ENCODE measurements at regions not wholly inside any gene's neighbourhood (a gene's known extent, or its start where the extent isn't known, plus 50 kb on each side); places are given as distances from the start of the nearest gene placed in this dataset.
A peak's percentile ranks its signal among the peaks of the same experiment; 100 is the strongest.

DNA sequence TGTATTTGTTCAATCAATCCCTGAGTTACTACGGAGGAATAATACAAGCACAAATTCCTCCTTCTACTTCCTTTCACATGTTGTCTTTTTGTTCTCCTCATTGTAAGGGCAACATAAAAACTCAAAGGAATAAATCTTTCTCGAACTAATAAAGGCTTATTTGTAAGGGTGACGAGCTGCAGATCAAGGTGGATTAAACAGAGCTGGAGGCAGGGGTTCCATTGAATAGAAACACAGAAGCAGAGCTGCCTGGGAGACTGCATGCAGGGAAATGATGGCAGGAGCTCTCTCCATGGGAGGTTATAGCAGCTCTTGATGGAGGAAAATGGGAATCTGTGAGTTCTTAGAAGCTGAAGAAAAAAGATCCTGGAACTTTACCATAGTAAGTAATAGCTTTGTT lies 160.2 kb downstream of the CYYR1 start:
- DNase-seq: no peak

DNA sequence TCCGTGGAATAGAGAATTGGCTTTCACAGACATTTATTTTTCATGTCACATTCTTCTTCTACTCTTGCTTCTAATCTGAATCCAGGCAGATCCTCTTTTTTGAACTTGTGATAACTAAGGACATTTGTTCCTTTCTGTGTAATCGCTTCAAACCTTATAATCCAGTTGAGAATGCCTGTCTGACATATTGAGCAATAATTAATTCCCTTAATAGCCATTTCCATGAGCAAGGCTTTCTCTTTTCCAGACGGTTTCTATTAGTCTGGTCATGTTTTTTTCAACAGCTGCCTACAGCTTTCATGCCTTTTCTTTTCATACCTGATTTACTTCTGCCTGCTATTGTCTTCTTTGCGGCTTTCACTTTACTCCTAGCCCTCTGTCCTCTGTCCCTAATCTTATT lies 163.4 kb downstream of the CYYR1 start:
- DNase-seq: no peak

DNA sequence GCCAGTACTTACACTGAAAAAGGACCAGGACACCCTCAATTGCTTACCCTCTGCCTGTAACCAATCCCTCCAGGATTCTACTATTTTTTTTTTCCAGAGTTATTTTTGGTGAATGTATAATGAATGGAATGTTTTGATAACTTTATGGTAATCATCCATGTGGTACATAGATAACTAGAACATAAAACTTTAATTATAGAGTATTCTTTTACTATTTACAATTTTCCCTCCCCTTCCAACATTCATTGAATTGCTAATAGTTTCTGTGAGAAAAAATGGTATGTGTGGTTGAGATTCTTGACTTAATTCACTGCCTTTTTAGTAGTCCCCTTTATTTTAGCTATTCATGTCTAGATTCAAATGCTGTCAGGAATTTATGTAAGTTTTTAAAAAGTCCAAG lies 164.6 kb downstream of the CYYR1 start:
- DNase-seq: no peak

DNA sequence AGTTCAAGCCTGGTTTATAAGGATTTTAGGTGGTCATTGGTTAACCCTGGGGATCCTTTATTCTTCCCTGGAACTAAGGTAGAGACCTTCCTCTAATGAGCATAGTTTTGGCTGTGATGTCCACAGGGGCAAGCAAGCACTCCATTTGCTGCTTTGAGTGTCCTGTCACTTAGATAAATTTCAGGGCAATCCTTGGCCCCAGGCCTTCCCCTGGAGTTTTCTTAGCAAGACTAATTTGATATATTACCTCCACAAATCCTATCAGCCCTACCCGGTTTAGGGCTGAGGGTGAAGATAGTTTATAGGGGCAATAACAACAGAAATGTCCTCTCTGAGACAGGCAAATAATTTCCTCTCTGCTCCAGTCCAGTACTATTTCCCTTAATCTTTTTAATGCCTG lies 166.6 kb downstream of the CYYR1 start:
- no peak for DNase-seq

DNA sequence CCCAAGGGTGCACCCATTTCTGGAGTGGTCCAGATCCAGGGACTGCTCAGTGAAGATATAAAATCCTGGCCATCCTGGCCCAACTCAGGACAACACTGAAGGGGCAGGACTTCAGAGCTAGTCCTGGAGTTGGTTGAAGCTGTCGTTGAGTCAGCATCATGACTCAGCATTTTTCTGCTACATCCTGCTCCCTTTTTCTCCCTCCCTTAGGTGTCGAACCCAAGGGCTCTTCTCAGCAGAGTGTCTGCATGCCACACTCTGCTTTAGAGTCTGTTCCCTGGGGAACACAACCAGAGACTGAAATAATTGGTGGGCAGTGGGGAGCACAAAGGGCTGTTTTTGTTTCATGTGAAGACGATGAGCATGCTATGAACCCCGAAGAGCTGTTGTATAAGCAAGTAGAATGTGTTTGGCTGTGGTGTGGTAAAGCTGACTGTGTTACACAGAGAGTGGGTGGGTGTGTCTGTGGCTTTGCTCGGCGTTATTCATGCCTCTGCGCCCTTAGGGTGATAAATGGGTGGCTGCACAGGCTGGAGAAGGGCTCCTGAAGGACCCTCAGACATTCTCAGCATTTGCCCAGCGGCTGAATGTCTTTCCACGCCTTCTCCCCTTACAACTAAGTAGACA lies 167.2 kb downstream of the CYYR1 start:
- DNase-seq: peak; percentile 8

DNA sequence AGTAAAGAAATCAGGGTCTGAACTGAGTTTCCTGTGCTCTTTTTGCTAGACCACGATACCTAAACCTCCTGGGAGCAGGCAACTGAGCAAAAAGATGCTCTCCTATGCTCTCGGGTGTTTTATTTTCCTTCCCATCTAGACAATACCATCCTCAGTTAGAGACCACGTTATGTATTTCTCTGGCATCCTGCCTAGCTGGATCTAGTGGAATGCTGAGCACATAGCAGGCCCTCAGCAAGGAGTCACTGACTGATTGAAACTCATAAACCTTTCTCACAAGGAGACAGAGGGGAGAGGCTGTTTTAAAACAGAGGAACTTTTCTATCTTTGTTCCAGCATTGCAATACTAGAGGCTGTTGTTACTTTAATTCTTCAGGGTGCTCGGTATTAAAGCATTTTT lies 168.0 kb downstream of the CYYR1 start:
- no peak for DNase-seq

DNA sequence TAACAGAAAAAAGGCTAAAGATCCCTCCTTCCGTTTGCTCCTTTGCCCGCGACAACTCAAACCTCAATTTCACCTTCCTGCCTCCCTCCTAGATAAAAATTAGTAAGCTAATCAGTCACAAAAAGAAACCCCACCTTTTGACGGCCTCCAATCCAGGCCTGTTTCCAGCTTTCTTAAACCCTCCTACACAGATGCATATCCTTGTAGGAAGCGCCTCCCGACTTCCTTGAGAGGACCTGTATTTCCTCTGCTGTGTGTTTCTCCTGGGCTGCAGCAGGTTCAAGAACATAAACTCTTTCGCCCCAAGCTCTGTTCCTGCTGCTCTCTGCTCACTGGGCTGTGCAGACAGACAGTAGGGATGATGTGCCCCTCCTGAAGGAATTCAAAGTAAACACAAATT lies 168.8 kb downstream of the CYYR1 start:
- no peak for DNase-seq

DNA sequence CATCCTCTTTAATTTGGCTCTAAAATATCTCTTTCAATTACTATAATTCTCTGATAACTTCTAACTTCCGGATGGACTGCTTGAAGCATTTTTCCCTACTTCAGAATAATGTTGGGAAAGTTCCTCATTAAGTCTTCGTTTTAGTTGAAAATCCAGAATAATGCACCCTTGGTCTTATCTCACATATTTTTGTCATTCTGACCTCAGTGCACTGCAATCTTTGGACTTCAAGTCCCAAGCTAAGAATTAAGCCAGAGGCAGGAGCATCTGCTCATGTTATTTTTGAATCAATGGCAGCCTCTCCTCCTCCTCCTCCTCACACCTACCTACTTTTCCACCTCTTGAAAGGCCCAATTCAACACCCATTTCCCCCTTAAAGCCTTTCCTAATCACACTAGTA lies 169.8 kb downstream of the CYYR1 start:
- DNase-seq: no peak

DNA sequence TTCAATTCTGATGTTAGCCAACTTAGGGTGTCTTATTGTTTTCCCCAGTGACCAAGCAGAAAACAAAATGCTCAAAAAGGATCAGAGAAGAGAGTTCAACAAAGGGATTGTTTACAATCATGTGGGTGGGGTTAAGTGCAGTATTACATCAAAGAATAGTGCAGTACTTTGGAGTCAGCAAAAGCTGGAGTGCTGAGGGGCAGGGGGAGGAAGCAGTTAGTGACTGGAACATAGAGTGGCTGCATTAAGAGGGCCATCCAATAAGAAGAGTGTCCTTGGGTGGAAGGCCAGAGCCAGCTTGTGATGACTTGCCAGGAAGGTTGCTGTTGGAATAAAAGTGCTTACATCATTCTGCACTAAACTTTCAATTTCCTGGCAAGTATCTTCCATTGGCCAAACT lies 175.5 kb downstream of the CYYR1 start:
- no peak for DNase-seq

DNA sequence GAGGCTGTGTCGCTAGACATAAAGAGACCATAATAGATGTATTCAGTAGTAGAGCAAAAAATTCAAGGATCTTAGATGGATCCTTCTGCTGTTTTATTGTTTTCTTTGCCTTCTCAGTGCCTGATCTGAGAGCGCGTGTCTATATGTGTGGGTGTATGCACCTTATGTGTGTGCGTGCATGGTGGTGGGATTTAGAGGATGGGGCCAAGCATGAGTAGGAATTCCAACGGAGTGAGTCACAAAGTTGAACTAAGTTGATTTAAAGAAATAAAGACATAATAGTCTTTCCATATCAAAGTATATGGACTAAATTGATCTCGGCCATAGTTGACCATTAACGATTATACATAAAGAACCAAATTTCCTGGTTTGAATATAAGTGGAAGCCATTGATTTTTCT lies 178.7 kb downstream of the CYYR1 start:
- DNase-seq: no peak

DNA sequence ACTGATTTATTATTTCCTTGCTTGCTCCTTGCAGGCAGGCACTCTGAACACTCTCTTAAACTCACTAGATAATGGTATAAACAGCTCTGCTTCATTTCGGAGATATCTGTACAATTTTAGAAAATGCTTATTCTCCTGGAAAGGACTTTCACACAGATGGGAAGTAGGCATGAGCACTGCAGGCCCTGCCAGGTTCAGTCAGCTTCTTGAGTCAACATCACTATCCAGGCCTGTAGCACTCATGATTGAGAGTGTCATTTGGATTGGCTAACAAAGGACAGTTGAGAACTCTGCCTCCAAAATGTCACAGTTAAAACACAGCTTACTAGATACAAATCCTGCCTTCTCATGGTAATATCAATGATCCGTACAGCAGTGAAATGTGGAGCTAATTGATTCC lies 181.9 kb downstream of the CYYR1 start:
- DNase-seq: no peak

DNA sequence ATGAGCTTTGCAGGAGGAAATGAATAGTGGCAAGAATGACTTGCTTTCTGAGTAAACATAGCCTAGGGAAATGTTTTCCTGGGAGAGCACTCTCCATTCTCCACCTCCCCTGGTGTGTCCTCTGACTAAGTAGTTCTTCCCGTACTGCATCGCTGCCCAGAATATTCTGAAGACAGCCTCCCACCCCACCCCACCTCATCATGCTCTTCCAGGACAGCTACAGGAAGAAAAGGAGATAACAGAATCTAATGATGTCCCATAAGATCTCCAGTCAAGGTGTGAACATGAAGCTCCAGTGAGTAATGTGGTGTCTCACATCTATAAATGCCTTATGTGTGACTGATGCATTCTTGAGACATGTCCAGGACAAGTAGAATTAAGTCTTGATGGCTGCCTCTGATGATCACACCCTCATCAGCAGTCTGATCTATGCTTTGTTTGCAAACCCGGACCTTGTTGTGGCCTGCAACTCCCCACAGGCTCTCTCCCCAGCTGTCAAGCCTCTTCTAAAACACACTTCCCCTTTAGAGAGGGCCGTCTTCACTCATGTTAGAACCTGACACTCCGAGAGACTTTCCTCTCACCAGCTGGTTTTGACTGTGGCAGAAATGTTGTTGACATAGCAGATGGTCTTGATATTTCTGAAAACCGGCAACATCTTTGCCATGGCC lies 183.0 kb downstream of the CYYR1 start:
- no peak for DNase-seq

DNA sequence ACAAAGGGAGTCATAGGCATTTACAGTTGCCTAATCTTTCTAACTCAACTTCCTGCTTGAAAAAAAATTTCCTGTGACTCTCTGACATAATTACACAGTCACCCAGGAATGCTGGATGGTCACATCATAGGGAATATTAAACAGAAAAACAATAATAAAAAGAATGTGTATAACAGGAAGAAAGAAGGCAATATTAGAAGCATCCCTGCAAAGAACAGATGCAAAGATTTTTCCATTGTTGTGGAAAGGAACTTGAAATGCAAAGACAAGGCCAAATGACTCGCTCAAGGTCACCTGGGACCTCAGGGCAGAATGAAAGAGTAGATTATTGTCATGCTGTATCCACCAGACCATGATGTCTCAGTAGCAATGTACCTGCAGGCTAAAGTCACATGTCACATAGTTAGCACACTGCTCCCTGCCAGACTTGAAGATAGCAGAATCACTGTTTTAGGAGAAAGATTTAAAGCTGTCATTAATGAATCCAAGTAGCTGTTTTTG lies 184.3 kb downstream of the CYYR1 start:
- no peak for DNase-seq

DNA sequence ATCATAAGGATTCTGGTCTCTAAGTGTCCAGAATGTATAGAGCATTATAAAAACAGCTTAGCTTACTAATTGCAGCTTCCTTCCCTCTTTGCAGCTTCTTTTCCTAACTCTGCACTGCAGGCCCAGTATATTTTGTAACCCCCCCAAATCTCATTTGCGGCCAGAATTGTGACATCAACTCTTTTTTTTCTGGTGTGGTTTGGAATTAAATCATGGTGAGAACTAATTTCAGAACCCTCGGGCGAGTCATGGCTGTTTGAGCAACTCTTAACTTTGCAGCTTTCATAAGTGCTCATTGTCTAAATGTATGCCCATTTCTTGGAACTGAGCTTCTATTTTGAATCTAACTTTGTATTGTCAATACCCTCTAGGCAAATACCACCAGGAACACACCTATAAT lies 187.4 kb downstream of the CYYR1 start:
- DNase-seq: no peak

DNA sequence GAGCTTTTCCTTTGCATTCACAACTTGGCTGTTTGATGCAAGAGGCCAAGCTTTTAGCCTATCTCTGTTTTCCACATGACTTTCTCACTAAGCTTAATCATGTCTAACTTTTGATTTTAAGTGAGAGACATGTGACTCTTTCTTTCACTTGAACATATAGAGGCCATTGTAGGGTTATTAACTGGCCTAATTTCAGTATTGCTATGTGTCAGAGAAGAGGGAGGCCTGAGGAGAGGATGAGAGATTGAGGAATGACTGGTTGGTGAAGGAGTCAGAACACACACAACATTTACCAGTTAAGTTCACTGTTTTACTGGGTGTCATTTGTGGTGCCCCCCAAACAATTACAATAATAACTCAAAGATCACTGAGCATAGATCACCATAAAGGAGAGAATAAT lies 193.5 kb downstream of the CYYR1 start:
- DNase-seq: no peak

DNA sequence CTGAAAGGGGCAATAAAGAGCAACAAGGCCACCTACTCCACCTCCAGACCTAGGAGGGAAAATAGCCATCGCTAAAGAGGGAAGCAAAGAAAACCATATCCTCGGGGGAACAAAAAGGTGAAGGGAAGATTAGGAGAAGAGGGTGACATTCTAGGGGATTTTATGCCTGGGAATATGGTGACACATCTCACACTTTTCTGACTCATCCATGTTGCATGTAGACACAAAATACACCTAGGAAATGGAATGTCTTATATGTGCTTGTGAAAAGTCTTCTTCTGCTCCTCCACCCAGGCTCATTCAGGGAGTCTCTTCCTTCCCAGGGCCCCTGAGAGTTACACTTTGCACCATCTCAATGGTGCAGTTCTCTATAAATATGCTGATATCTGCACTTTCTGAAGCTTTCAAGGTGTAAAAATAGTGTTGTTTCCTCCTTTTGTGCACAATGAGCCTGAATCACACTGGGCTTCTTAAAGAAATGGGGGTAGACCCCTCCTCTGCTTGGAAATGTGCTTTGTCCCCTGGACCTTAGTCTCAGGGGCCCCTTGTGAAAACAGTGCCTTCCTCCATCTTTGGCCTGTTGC lies 195.9 kb downstream of the CYYR1 start:
- no peak for DNase-seq

DNA sequence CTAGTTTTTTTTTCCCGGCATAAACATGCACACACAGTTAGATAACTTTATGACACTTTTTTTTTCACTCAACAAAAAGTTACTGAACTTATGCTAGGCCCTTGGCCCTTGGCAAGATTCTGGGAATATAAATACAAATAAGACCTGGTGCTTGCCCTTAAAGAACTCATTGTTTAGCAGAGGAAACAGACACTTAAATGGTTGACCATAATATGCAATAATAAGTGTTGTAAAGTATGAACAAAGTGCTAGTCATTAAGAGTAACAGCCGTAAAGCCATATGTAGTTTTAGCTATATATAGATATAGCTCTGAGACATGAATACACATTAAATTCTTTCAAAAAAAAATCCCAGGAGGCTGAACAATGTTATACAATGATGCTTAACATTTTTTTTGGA lies 198.3 kb downstream of the CYYR1 start:
- DNase-seq: no peak

DNA sequence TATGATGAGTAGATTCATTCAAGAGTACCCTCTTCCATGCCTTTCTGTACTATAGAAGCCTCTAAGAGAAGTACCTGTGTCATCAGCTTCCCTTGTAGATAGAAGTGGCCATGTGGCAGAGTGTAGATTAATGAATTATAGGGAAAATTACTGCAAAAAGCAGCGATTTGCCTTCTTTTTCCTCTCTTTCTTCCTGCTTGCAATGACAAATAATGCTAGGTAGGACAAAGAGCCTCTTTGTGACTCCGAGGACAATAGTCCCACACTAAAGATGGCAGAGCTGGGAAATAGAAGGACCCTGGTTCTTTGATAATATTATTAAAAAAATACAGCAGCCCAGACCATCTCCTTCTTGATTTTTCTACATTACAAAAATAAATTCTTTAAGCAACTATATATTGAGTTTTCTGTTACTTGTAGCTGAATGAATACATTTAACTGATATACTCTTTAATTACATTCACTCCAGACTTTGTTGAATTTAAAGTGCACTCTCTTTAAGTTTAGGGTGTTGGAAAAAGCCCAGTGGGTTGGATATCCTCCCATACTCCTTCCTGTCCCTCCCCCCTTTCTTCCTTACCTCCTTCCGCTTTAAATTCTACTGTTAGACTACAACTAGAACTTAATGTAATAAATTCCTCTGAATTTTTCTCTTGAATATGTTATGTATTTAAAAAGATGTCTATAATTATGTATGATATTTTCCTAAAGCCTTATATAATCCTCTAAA lies 198.2 kb upstream of the APP start:
- no peak for DNase-seq

DNA sequence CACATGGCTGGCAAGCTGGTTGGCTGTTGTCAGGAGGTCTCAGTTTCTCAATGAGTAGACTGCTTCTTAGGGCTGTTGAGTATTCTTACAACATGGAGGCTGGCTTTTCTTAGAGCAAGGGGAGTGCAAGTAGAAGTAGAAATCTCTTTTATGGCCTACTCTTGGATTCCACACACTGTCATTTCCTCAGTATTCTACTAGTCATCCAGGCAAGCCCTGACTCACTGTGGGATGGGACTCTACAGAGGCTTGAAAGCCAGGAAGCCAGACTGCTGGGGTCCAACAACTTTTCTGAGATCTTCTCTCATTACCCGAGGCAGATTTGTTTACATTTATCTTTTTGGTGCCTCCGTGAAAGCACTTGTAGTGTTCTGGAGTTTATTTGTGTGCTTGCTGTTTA lies 196.2 kb upstream of the APP start:
- no peak for DNase-seq

DNA sequence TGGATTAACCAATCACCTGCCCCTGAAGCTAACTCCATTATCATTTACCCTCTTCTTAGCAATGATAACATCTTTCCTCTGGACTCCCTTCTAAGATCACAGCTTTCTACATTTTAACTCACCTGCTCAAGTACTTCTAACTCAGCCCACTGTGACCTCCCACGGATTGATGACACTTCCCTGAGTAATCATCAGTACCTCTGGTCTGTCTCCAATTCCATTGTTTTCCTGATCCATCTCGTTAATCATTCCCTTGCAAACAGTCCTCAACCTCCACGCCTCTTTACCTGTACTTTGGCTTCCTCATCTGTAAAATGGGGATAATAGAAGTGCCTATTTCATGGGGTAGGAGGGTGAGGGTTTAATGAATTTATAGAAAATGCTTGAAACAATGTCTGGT lies 195.3 kb upstream of the APP start:
- no peak for DNase-seq

DNA sequence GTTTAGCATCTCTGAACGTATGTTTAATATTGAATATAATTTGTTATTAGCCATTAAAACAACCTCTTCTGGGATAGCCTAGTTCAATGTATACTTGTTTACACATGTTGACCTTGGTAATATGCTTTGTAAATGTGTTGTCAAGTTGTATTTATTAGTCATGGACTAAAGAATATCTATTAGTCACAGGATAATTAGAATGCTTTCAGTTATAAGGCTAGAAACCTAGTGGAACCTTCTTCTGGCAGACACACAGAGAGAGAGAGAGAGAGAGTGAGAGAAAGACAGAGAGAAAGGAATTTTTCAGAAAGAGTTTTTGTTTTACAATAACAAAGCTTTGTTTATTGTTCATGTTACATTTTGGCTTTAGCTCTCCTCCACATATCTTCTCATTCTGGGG lies 181.1 kb upstream of the APP start:
- DNase-seq: no peak

DNA sequence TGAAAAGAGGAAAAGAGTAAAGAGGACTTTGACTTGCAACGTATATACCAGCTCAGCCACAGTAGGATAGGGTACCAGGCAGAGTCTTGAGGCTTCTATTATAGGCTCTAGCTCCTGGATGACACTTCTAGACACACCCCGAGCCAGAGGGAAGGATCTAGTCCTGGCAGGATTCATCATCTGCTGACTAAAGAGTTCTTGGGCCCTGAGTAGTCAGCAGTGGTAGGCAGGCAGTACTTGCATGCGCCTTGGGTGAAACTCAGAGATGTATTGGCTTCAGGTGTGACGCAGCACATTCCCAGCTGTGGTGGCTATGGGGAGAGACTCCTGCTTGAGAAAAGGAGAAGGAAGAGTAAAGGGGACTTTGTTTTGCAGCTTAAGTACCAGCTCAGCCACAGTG lies 162.3 kb upstream of the APP start:
- no peak for DNase-seq

DNA sequence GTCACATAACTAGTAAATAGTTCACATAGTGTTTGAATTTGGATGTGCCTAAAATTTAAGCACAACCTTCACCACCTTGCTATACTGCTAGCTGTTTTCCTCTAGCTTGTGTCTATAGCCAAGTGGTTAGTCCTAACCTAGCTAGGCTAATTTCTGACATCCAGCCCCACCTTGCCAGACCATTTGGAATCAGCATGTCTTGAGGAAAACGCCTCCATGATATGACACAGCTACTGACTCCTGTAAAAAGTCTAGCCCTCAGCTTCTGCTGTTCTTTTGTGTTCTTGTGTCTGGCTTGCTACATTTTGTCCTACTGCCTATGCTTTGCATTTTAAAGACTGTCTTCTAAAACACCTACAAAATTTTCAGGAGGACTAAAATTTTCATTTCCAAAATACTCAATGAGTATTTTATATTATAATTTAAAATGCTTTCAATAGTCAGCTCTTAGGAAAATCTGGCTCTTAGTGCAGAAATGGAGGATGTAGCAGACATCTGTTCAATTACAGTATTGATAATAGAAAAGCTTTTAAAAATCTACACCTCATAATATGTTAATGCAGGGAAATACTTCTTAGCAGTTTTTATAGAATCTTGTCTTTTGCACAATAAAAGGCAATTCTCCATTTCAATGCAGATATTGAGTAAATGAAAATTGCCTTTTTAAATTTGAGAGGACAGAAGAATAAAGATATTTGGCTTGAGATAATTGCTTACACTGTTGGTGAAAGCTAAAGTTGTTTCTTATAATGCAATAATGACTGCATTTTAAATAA lies 160.8 kb upstream of the APP start:
- no peak for DNase-seq

Measured in 8988T (cell line).